ENCODE measurements at regions not wholly inside any gene's neighbourhood (a gene's known extent, or its start where the extent isn't known, plus 50 kb on each side); places are given as distances from the start of the nearest gene placed in this dataset.

DNA sequence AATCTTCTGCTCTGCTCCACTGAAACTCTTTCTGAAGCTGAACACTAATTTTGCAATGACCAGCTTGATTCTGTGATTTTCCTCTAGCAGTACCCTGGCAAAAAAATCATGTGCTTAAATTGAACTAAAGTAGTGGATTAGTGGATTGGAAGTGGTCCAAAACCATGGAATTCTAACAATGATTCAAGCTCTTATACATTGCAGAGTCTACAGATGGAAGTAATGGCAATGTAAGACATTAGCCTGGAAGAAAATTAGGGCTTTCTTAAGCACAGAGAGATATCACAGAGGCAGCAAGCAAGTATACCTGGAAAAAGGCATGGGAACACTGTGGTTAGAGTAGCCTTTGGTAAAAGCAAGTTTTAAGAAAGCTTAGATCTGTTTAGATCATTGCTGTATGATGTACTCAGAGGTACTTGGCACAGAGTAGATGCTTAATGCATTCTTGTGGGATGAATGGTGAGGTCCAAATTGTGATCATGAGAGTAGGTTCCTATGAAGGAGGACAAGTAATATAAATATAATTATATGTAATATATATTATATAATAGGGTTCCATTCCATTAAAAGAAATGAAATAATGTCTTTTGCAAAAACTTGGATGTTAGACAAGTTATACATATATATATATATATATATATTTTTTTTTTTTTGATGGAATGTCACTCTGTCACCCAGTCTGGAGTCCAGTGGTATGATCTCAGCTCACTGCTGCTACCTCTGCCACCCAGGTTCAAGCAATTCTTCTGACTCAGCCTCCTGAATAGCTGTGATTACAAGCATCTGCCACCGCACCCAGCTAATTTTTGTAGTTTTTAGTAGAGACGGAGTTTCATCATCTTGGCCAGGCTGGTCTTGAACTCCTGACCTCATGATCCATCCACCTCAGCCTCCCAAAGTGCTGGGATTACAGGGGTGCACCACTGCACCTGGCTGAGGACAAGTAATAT is 172.2 kb upstream of the SCN7A start:
- peaks cover 7% of the 10 kb centered on the region for H3K4me1 ChIP-seq (ENCODE audit: insufficient read depth, low read length)

DNA sequence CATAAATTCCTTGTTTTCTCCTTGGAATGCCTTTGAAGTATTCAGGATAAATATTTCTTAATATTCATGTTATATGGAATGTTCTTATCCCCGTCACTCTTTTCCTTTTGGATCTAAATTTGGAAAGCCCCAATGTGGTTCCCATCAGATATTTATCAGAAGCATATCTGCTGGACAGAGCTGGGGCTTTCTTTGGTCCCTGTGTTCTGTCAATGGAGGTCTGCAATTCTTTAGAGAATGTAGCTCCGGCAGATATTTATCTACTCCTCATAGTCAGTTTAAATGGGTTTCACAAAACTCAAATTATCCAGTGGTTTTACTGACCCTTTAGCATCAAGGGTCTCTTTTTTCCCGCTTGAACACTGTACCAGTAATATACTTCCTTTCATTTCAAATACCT is 167.8 kb upstream of the SCN7A start:
- no peak for FAIRE-seq
- no peaks in the 10 kb centered on the region for H3K9me3 Mint-ChIP-seq (ENCODE audit: unreplicated experiment)
- no peak overlapping the region for H3K27ac Mint-ChIP-seq (ENCODE audit: unreplicated experiment)
- no peak overlapping the region for H3K4me3 Mint-ChIP-seq (ENCODE audit: unreplicated experiment)
- no peaks in the 10 kb centered on the region for H3K79me2 ChIP-seq (ENCODE audit: insufficient read depth, low read length)
- H3K9ac ChIP-seq (ENCODE audit: low read length): no peak overlapping the region
- H3K4me2 ChIP-seq (ENCODE audit: low read length): no peak overlapping the region
- no peaks in the 10 kb centered on the region for H3K36me3 Mint-ChIP-seq (ENCODE audit: low read depth, unreplicated experiment)
- peaks cover 4% of the 10 kb centered on the region for H3K4me1 Mint-ChIP-seq (ENCODE audit: low read depth, unreplicated experiment)
- no peak overlapping the region for H3K4me3 ChIP-seq (ENCODE audit: insufficient read depth, low read depth, low read length)
- no peaks in the 10 kb centered on the region for H3K27me3 ChIP-seq (ENCODE audit: insufficient read depth, low read length)
- no peaks in the 10 kb centered on the region for H3K9me3 ChIP-seq (ENCODE audit: insufficient read depth, low read depth, low read length)
- no peak overlapping the region for H3K27ac ChIP-seq (ENCODE audit: low read depth, low read length)
- TF ChIP-seq, protein P1, sequence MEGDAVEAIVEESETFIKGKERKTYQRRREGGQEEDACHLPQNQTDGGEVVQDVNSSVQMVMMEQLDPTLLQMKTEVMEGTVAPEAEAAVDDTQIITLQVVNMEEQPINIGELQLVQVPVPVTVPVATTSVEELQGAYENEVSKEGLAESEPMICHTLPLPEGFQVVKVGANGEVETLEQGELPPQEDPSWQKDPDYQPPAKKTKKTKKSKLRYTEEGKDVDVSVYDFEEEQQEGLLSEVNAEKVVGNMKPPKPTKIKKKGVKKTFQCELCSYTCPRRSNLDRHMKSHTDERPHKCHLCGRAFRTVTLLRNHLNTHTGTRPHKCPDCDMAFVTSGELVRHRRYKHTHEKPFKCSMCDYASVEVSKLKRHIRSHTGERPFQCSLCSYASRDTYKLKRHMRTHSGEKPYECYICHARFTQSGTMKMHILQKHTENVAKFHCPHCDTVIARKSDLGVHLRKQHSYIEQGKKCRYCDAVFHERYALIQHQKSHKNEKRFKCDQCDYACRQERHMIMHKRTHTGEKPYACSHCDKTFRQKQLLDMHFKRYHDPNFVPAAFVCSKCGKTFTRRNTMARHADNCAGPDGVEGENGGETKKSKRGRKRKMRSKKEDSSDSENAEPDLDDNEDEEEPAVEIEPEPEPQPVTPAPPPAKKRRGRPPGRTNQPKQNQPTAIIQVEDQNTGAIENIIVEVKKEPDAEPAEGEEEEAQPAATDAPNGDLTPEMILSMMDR (IDR thresholded peaks at IDR 0.05; ENCODE audit: insufficient read depth, low read depth, low read length): no peak
- TF ChIP-seq EZH2 (IDR thresholded peaks at IDR 0.05; ENCODE audit: insufficient read depth, low read length): no peak
- no peaks in the 10 kb centered on the region for H3K27me3 Mint-ChIP-seq (ENCODE audit: low read depth, unreplicated experiment)
- no peak for DNase-seq (ENCODE audit: low read depth)
- H3K4me1 ChIP-seq (ENCODE audit: insufficient read depth, low read length): peaks cover 7% of the 10 kb centered on the region
- no peak overlapping the region for H2AFZ ChIP-seq (ENCODE audit: low read depth, low read length)
- no peaks in the 10 kb centered on the region for H3K36me3 ChIP-seq (ENCODE audit: insufficient read depth, low read length)
- H4K20me1 ChIP-seq (ENCODE audit: insufficient read depth, low read length): no peaks in the 10 kb centered on the region

More for the DNA sequence above, 172.2 kb upstream of the SCN7A start:
- TF ChIP-seq, protein P1 (IDR thresholded peaks at IDR 0.05; ENCODE audit: insufficient read depth, low read depth, low read length): no peak
- TF ChIP-seq EZH2 (IDR thresholded peaks at IDR 0.05; ENCODE audit: insufficient read depth, low read length): no peak
- FAIRE-seq: no peak
- Histone ChIP-seq H2AFZ (ENCODE audit: low read depth, low read length) (no peak overlapping the region), H3K27me3 (ENCODE audit: insufficient read depth, low read length) (no peaks in the 10 kb centered on the region), H4K20me1 (ENCODE audit: insufficient read depth, low read length) (no peaks in the 10 kb centered on the region), H3K9ac (ENCODE audit: low read length) (no peak overlapping the region), H3K27ac (ENCODE audit: low read depth, low read length) (peak overlapping the region; percentile 46), H3K9me3 (ENCODE audit: insufficient read depth, low read depth, low read length) (no peaks in the 10 kb centered on the region), H3K79me2 (ENCODE audit: insufficient read depth, low read length) (no peaks in the 10 kb centered on the region), H3K4me3 (ENCODE audit: insufficient read depth, low read depth, low read length) (no peak overlapping the region), H3K36me3 (ENCODE audit: insufficient read depth, low read length) (no peaks in the 10 kb centered on the region), H3K4me2 (ENCODE audit: low read length) (peak overlapping the region; percentile 54)
- Mint-ChIP-seq H3K27ac (ENCODE audit: unreplicated experiment) (peak overlapping the region; percentile 83), H3K27me3 (ENCODE audit: low read depth, unreplicated experiment) (no peaks in the 10 kb centered on the region), H3K4me1 (ENCODE audit: low read depth, unreplicated experiment) (peaks cover 4% of the 10 kb centered on the region), H3K9me3 (ENCODE audit: unreplicated experiment) (no peaks in the 10 kb centered on the region), H3K36me3 (ENCODE audit: low read depth, unreplicated experiment) (no peaks in the 10 kb centered on the region), H3K4me3 (ENCODE audit: unreplicated experiment) (no peak overlapping the region)
- peak; percentile 93 for DNase-seq (ENCODE audit: low read depth)

- DNase-seq (ENCODE audit: low read depth): no peak
- peaks cover 7% of the 10 kb centered on the region for H3K4me1 ChIP-seq (ENCODE audit: insufficient read depth, low read length)
- no peak overlapping the region for H3K27ac Mint-ChIP-seq (ENCODE audit: unreplicated experiment)
- H3K9ac ChIP-seq (ENCODE audit: low read length): no peak overlapping the region
- H3K9me3 ChIP-seq (ENCODE audit: insufficient read depth, low read depth, low read length): no peaks in the 10 kb centered on the region
- no peak overlapping the region for H3K27ac ChIP-seq (ENCODE audit: low read depth, low read length)
- no peaks in the 10 kb centered on the region for H4K20me1 ChIP-seq (ENCODE audit: insufficient read depth, low read length)
- H3K36me3 Mint-ChIP-seq (ENCODE audit: low read depth, unreplicated experiment): no peaks in the 10 kb centered on the region
- no peak overlapping the region for H3K4me3 ChIP-seq (ENCODE audit: insufficient read depth, low read depth, low read length)
- H2AFZ ChIP-seq (ENCODE audit: low read depth, low read length): no peak overlapping the region
- H3K79me2 ChIP-seq (ENCODE audit: insufficient read depth, low read length): no peaks in the 10 kb centered on the region
- H3K36me3 ChIP-seq (ENCODE audit: insufficient read depth, low read length): no peaks in the 10 kb centered on the region
- H3K4me3 Mint-ChIP-seq (ENCODE audit: unreplicated experiment): no peak overlapping the region
- TF ChIP-seq, protein P1 (IDR thresholded peaks at IDR 0.05; ENCODE audit: insufficient read depth, low read depth, low read length): no peak
- no peak for TF ChIP-seq EZH2 (IDR thresholded peaks at IDR 0.05; ENCODE audit: insufficient read depth, low read length)
- FAIRE-seq: no peak
- no peaks in the 10 kb centered on the region for H3K27me3 Mint-ChIP-seq (ENCODE audit: low read depth, unreplicated experiment)
- no peaks in the 10 kb centered on the region for H3K27me3 ChIP-seq (ENCODE audit: insufficient read depth, low read length)
- H3K9me3 Mint-ChIP-seq (ENCODE audit: unreplicated experiment): peaks cover 2% of the 10 kb centered on the region
- H3K4me2 ChIP-seq (ENCODE audit: low read length): no peak overlapping the region
- H3K4me1 Mint-ChIP-seq (ENCODE audit: low read depth, unreplicated experiment): peaks cover 4% of the 10 kb centered on the region
Observed at GRCh38 chr2:166661391-166661790, 167.3 kb upstream of the SCN7A start.
